ENCODE measurements at regions not wholly inside any gene's neighbourhood (a gene's known extent, or its start where the extent isn't known, plus 50 kb on each side); places are given as distances from the start of the nearest gene placed in this dataset.

DNA sequence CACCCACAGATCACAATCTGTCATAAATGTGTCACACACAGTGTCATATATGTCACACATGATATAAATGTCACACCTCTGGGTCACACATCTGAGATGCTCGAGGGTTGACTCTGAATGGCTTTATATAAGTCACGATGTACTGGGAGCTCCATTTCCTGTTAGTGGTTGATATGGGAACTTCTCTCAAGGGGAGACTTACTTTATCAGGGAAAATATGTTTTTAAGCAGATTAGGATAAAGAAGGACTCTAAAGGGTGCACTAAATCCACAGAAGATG is 83.9 kb upstream of the MEF2A start:
- TF ChIP-seq EP300 (IDR thresholded peaks at IDR 0.05) = no peak
- TF ChIP-seq POLR2AphosphoS5 (IDR thresholded peaks at IDR 0.05) = no peak

All from sigmoid colon (tissue), 4 donors.